Stimulated activated CD4-positive, alpha-beta T cell treated with anti-CD3 and anti-CD28 coated beads, TNF-alpha, amount 100 ng/mL, for 1 hour (primary cell): ENCODE measurements at regions not wholly inside any gene's neighbourhood (a gene's known extent, or its start where the extent isn't known, plus 50 kb on each side); places are given as distances from the start of the nearest gene placed in this dataset.
"Not testable (repeated sequence)": the region's sequence is repeated elsewhere in the genome, so short reads cannot be mapped to it uniquely, and the experiment has no call there.

Experiments used
- DNase-seq, 3 donors: peaks; one replicate each; pipeline ENCODE4 v3.0.0-alpha.2; 2020; ENCODE audit warnings: low read depth in 3 of 3, low spot score in 1 of 3

GRCh38 chr3:20307383-20307782 lies 121.4 kb upstream of the SGO1 start:
- no peak for DNase-seq

GRCh38 chr3:20305647-20306046 lies 119.6 kb upstream of the SGO1 start:
- DNase-seq, result no peak

- DNase-seq, result no peak
These were observed 116.8 kb upstream of the SGO1 start for GRCh38 chr3:20302766-20303165.

- no peak for DNase-seq
These were observed 102.0 kb upstream of the SGO1 start for GRCh38 chr3:20288050-20288449.

- no peak for DNase-seq
These were observed 94.3 kb upstream of the SGO1 start for GRCh38 chr3:20280257-20280656.

- not testable (repeated sequence) for DNase-seq
These were observed 80.0 kb upstream of the SGO1 start for GRCh38 chr3:20265977-20266376.

GRCh38 chr3:20264900-20265567 lies 79.0 kb upstream of the SGO1 start:
- DNase-seq, result no peak

GRCh38 chr3:20258371-20258770 lies 72.4 kb upstream of the SGO1 start:
- no peak for DNase-seq

GRCh38 chr3:20256144-20256543 lies 70.1 kb upstream of the SGO1 start:
- DNase-seq, result no peak

GRCh38 chr3:20254268-20255117 lies 68.5 kb upstream of the SGO1 start:
- no peak for DNase-seq

GRCh38 chr3:20250786-20251185 lies 64.8 kb upstream of the SGO1 start:
- no peak for DNase-seq

GRCh38 chr3:20250314-20250713 lies 64.3 kb upstream of the SGO1 start:
- no peak for DNase-seq

- no peak for DNase-seq
These were observed 60.7 kb upstream of the SGO1 start for GRCh38 chr3:20246662-20247061.

GRCh38 chr3:20245781-20246180 lies 59.8 kb upstream of the SGO1 start:
- no peak for DNase-seq

- DNase-seq, result no peak
These were observed 54.3 kb upstream of the SGO1 start for GRCh38 chr3:20240154-20240883.

GRCh38 chr3:20238199-20238598 lies 52.2 kb upstream of the SGO1 start:
- not testable (repeated sequence) for DNase-seq

GRCh38 chr3:20236603-20237002 lies 50.6 kb upstream of the SGO1 start:
- DNase-seq, result no peak
